ENCODE measurements at regions not wholly inside any gene's neighbourhood (a gene's known extent, or its start where the extent isn't known, plus 50 kb on each side); places are given as distances from the start of the nearest gene placed in this dataset.

GRCh38 chr14:82595466-82595865 lies 1061.8 kb upstream of the SEL1L start:
- TF ChIP-seq POLR2A (IDR thresholded peaks at IDR 0.05) = no peak
- TF ChIP-seq CTCF (IDR thresholded peaks at IDR 0.05) = no peak
- Histone ChIP-seq H3K4me1 (no peaks in the 10 kb centered on the region), H3K27ac (no peak overlapping the region), H3K27me3 (no peaks in the 10 kb centered on the region), H3K36me3 (no peaks in the 10 kb centered on the region), H3K4me3 (no peak overlapping the region), H3K9me3 (no peaks in the 10 kb centered on the region)
- ATAC-seq = no peak
- intact Hi-C loops (cut with DNase I) = loop anchor here in 1 of 2 donors (10.0 kb wide), 1 partner anchor 219 kb away; no protein-coding TSS in a partner anchor
- no peak for DNase-seq

GRCh38 chr14:82602794-82603193 lies 1069.1 kb upstream of the SEL1L start:
- Histone ChIP-seq H3K4me3 (no peak overlapping the region), H3K9me3 (no peaks in the 10 kb centered on the region), H3K27ac (no peak overlapping the region), H3K27me3 (no peaks in the 10 kb centered on the region), H3K4me1 (no peaks in the 10 kb centered on the region), H3K36me3 (no peaks in the 10 kb centered on the region)
- TF ChIP-seq CTCF (IDR thresholded peaks at IDR 0.05) = no peak
- no peak for TF ChIP-seq POLR2A (IDR thresholded peaks at IDR 0.05)
- DNase-seq = no peak
- no peak for ATAC-seq
- intact Hi-C loops (cut with DNase I) = no loop called here
- 45% methylated on average over 1 of the region's 1 CpG for WGBS (ENCODE audit: insufficient coverage, low coverage, low lambda C conversion rate, missing lambda C conversion rate)

DNA sequence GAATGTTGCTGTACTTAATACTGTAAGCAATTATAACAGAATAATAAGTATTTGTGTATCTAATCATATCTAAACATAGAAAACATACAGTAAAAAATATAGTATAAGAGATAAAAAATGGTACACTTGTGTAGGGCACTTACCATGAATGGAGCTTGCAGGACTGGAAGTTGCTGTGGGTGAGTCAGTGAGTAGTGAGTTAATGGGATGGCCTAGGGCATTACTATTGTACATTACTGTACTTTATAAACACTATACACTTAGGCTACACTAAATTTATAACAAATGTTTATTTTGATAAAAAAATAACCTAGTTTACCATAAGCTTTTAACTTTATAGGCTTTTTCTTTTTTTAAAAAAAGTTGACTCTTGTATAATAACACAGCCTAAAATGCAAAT lies 1071.2 kb upstream of the SEL1L start:
- intact Hi-C loops (cut with DNase I) = no loop called here
- Histone ChIP-seq H3K4me3 (no peak overlapping the region), H3K27ac (no peak overlapping the region), H3K36me3 (no peaks in the 10 kb centered on the region), H3K4me1 (no peaks in the 10 kb centered on the region), H3K9me3 (no peaks in the 10 kb centered on the region), H3K27me3 (no peaks in the 10 kb centered on the region)
- TF ChIP-seq CTCF (IDR thresholded peaks at IDR 0.05) (no peak), POLR2A (IDR thresholded peaks at IDR 0.05) (no peak)
- no peak for ATAC-seq
- no peak for DNase-seq

DNA sequence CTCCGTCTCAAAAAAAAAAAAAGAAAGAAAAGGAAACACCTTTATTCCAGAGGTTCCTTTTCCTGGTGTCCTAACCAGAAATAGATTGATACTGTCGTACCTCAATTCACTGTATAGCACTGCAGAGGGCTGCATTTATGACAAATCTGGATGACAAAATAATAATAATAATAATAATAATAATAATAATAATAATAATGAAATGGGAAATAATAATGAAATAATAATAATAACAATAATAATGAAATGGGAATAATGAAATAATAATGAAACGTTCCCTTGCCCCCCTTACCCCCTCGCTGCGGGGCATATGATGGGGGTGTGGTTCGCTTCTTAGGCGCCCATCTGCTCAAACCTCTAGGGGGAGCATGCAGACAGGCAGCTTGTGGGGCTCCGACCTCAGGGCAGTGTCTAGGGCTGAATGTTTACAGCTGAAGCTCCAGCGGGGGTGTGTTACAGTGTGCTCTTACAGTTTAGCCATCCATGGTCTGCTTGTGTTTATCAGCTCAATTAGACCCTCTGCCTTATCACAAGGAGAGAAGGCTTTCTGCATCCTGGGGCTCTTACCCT lies 1088.3 kb upstream of the SEL1L start:
- Histone ChIP-seq H3K27me3 (no peaks in the 10 kb centered on the region), H3K4me3 (no peak overlapping the region), H3K4me1 (no peaks in the 10 kb centered on the region), H3K9me3 (no peaks in the 10 kb centered on the region), H3K27ac (no peak overlapping the region), H3K36me3 (no peaks in the 10 kb centered on the region)
- TF ChIP-seq CTCF (IDR thresholded peaks at IDR 0.05) = no peak
- no peak for TF ChIP-seq POLR2A (IDR thresholded peaks at IDR 0.05)
- intact Hi-C loops (cut with DNase I) = no loop called here
- WGBS (ENCODE audit: insufficient coverage, low coverage, low lambda C conversion rate, missing lambda C conversion rate) = 54% methylated on average over 7 of the region's 9 CpGs
- ATAC-seq (no peak), DNase-seq (no peak)
